Tibial nerve (tissue), 4 donors: ENCODE measurements at regions not wholly inside any gene's neighbourhood (a gene's known extent, or its start where the extent isn't known, plus 50 kb on each side); places are given as distances from the start of the nearest gene placed in this dataset.

Source experiments
- CTCF ChIP-seq, 5 experiments: fragments of 200-600 bp in 3 of 5; fragments of 450-650 bp in 2 of 5; sonication (generic) in 3 of 5; IDR thresholded peaks; one replicate each; pipeline ENCODE4 v1.5.1; 2016 to 2019; ENCODE audit warnings: antibody characterized with exemption in 5 of 5, mild to moderate bottlenecking in 3 of 5, moderate library complexity in 2 of 5
- EP300 ChIP-seq, 2 donors: sonication (generic); formaldehyde crosslinking; IDR thresholded peaks; one replicate each; pipeline ENCODE4 v1.6.1; 2017; ENCODE audit warnings: antibody characterized with exemption in 2 of 2, mild to moderate bottlenecking in 1 of 2
- POLR2A ChIP-seq, 2 donors: fragments of 450-650 bp; IDR thresholded peaks; one replicate each; pipeline ENCODE4 v1.6.1; 2017; ENCODE audit warnings: antibody characterized with exemption in 2 of 2, mild to moderate bottlenecking in 2 of 2, moderate library complexity in 2 of 2

GRCh38 chr16:65760874-65761273, 605.6 kb upstream of the CDH5 start:
- TF ChIP-seq CTCF (IDR thresholded peaks at IDR 0.05), result no peak
- TF ChIP-seq EP300 (IDR thresholded peaks at IDR 0.05), result no peak
- TF ChIP-seq POLR2A (IDR thresholded peaks at IDR 0.05), result no peak
